NCI-H2107 treated with DMSO at 0.1 percent for 48 hours (cell line): ENCODE measurements at regions not wholly inside any gene's neighbourhood (a gene's known extent, or its start where the extent isn't known, plus 50 kb on each side); places are given as distances from the start of the nearest gene placed in this dataset.

Source experiments
- DNase-seq: peaks from one replicate; lab custom pipeline; 2025; ENCODE audit not compliant: unreplicated experiment; lab: John Stamatoyannopoulos, UW

GRCh38 chr11:119783466-119784400, 54.7 kb upstream of the NECTIN1 start:
- DNase-seq: no peak

GRCh38 chr11:119782739-119783072, 53.7 kb upstream of the NECTIN1 start:
- no peak for DNase-seq

GRCh38 chr11:119782006-119782738, 53.2 kb upstream of the NECTIN1 start:
- no peak for DNase-seq

- DNase-seq: no peak
Measured at GRCh38 chr11:119780222-119780953, 51.4 kb upstream of the NECTIN1 start.

- no peak for DNase-seq
Measured at GRCh38 chr11:119779195-119780071, 50.4 kb upstream of the NECTIN1 start.
